ENCODE measurements at regions not wholly inside any gene's neighbourhood (a gene's known extent, or its start where the extent isn't known, plus 50 kb on each side); places are given as distances from the start of the nearest gene placed in this dataset.

DNA sequence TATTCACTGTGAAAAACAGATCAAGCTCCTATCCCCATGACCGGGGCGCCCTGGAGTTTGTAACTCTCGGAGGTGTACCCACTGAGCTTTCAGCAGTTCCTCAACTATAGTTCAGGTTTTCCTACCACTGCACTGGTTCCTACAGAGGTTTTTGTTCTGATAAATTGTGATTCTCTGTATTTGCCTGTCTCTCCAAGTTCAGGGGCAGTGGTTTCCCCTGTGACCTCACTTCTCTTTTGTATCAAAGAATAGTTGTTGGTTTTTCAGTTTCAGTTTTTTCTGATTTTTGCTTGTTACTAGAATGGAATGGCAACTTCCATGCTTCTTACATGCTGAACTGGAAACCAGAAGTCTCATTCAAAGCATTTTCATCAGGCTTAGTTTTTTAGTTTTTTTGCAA, 56.8 kb upstream of the PLS3 start:
- Histone ChIP-seq H3K9me3 (ENCODE audit: low read depth, low read length) (no peaks in the 10 kb centered on the region), H3K4me1 (ENCODE audit: insufficient read depth, low read length) (no peaks in the 10 kb centered on the region), H3K27me3 (ENCODE audit: insufficient read depth, low read length) (peaks cover 8% of the 10 kb centered on the region), H3K4me3 (ENCODE audit: insufficient read depth, low read length) (no peak overlapping the region), H3K4me2 (ENCODE audit: insufficient read depth, low read length) (no peak overlapping the region), H3K79me2 (ENCODE audit: insufficient read depth, low read length) (no peaks in the 10 kb centered on the region), H4K20me1 (ENCODE audit: insufficient read depth, low read length) (no peaks in the 10 kb centered on the region), H2AFZ (ENCODE audit: low read length) (no peak overlapping the region), H3K36me3 (ENCODE audit: insufficient read depth, low read length) (no peaks in the 10 kb centered on the region), H3K27ac (ENCODE audit: low read depth, low read length) (no peak overlapping the region)
- no peak for TF ChIP-seq CTCF (IDR thresholded peaks at IDR 0.05; ENCODE audit: extremely low read depth, low read depth, low read length)
- DNase-seq (ENCODE audit: insufficient read length, low spot score, missing footprints), result no peak

All from osteoblast (primary cell).